C4-2B (cell line): ENCODE measurements at regions not wholly inside any gene's neighbourhood (a gene's known extent, or its start where the extent isn't known, plus 50 kb on each side); places are given as distances from the start of the nearest gene placed in this dataset.

Source experiments
- ZFX ChIP-seq: fragments of 450-650 bp; IDR thresholded peaks from 2 replicates; pipeline ENCODE4 v1.6.1; 2017
- TF ChIP-seq, protein P1 (sequence below): fragments of 450-650 bp; conservative IDR thresholded peaks from 2 replicates; pipeline ENCODE4 v1.5.1; 2017; ENCODE audit warnings: mild to moderate bottlenecking

DNA sequence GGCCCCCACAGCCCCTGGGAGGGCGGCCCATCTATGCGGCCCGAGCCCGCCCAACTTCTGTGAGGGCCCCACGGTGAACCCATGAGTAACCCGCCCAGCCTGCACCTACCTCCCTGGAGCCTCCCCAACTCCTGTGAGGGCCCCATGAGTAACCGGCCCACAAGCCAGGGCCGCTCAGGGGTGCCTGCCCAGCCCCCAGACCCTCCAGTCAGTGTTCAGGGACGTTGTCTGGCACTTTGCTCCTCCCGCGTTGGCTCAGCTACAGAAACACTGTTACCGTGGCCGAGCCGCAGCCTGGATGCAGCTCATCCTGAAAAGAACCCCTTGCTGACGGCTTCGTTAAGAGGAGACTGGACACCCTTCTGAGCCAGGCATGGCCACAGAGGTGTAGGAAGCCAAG, 179.6 kb downstream of the BRD1 start:
- TF ChIP-seq, protein P1, sequence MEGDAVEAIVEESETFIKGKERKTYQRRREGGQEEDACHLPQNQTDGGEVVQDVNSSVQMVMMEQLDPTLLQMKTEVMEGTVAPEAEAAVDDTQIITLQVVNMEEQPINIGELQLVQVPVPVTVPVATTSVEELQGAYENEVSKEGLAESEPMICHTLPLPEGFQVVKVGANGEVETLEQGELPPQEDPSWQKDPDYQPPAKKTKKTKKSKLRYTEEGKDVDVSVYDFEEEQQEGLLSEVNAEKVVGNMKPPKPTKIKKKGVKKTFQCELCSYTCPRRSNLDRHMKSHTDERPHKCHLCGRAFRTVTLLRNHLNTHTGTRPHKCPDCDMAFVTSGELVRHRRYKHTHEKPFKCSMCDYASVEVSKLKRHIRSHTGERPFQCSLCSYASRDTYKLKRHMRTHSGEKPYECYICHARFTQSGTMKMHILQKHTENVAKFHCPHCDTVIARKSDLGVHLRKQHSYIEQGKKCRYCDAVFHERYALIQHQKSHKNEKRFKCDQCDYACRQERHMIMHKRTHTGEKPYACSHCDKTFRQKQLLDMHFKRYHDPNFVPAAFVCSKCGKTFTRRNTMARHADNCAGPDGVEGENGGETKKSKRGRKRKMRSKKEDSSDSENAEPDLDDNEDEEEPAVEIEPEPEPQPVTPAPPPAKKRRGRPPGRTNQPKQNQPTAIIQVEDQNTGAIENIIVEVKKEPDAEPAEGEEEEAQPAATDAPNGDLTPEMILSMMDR: no peak
- no peak for TF ChIP-seq ZFX
